ENCODE measurements at regions not wholly inside any gene's neighbourhood (a gene's known extent, or its start where the extent isn't known, plus 50 kb on each side); places are given as distances from the start of the nearest gene placed in this dataset.

- no peak for TF ChIP-seq CTCF (IDR thresholded peaks at IDR 0.05; ENCODE audit: low read depth, low read length)
- no peak for TF ChIP-seq EZH2phosphoT487 (IDR thresholded peaks at IDR 0.05; ENCODE audit: low read depth)
- Histone ChIP-seq H3K79me2 (ENCODE audit: low read length) (no peaks in the 10 kb centered on the region), H3K9ac (ENCODE audit: low read length) (no peak overlapping the region), H4K20me1 (ENCODE audit: insufficient read depth, low read length) (no peaks in the 10 kb centered on the region), H3K4me3 (ENCODE audit: low read length) (no peak overlapping the region), H2AFZ (ENCODE audit: low read depth, low read length) (no peak overlapping the region), H3K4me1 (ENCODE audit: low read length) (no peaks in the 10 kb centered on the region), H3K27me3 (ENCODE audit: low read depth, low read length) (no peaks in the 10 kb centered on the region), H3K36me3 (replicated peaks; ENCODE audit: low read depth, low read length) (no peaks in the 10 kb centered on the region), H3K27ac (ENCODE audit: low read length) (no peak overlapping the region), H3K4me2 (ENCODE audit: low read length) (no peak overlapping the region), H3K9me3 (ENCODE audit: insufficient read depth, low read length) (no peaks in the 10 kb centered on the region)
Measured at GRCh38 chr16:86662740-86663139, 84.4 kb downstream of the FOXL1 start.

- H3K27me3 ChIP-seq (ENCODE audit: low read depth, low read length): 0 out of 2 replicates have a peak, but pooled peaks cover 7% of the 10 kb centered on the region
- H3K4me1 ChIP-seq (ENCODE audit: low read length): no peaks in the 10 kb centered on the region
- no peaks in the 10 kb centered on the region for H3K36me3 ChIP-seq (replicated peaks; ENCODE audit: low read depth, low read length)
- no peak overlapping the region for H3K4me2 ChIP-seq (ENCODE audit: low read length)
- H2AFZ ChIP-seq (ENCODE audit: low read depth, low read length): no peak overlapping the region
- H3K79me2 ChIP-seq (ENCODE audit: low read length): no peaks in the 10 kb centered on the region
- no peak for TF ChIP-seq EZH2phosphoT487 (IDR thresholded peaks at IDR 0.05; ENCODE audit: low read depth)
- H3K27ac ChIP-seq (ENCODE audit: low read length): no peak overlapping the region
- H4K20me1 ChIP-seq (ENCODE audit: insufficient read depth, low read length): no peaks in the 10 kb centered on the region
- H3K9me3 ChIP-seq (ENCODE audit: insufficient read depth, low read length): no peaks in the 10 kb centered on the region
- no peak overlapping the region for H3K9ac ChIP-seq (ENCODE audit: low read length)
- H3K4me3 ChIP-seq (ENCODE audit: low read length): no peak overlapping the region
Measured at GRCh38 chr16:86663685-86664521, 85.6 kb downstream of the FOXL1 start.

- no peaks in the 10 kb centered on the region for H3K4me1 ChIP-seq (ENCODE audit: low read length)
- 0 out of 2 replicates have a peak, but pooled peaks cover 7% of the 10 kb centered on the region for H3K27me3 ChIP-seq (ENCODE audit: low read depth, low read length)
- H4K20me1 ChIP-seq (ENCODE audit: insufficient read depth, low read length): no peaks in the 10 kb centered on the region
- H3K79me2 ChIP-seq (ENCODE audit: low read length): no peaks in the 10 kb centered on the region
- TF ChIP-seq CTCF (IDR thresholded peaks at IDR 0.05; ENCODE audit: low read depth, low read length): no peak
- TF ChIP-seq EZH2phosphoT487 (IDR thresholded peaks at IDR 0.05; ENCODE audit: low read depth): no peak
- H3K4me2 ChIP-seq (ENCODE audit: low read length): no peak overlapping the region
- no peak overlapping the region for H3K4me3 ChIP-seq (ENCODE audit: low read length)
- no peak overlapping the region for H3K27ac ChIP-seq (ENCODE audit: low read length)
- H2AFZ ChIP-seq (ENCODE audit: low read depth, low read length): no peak overlapping the region
- H3K9ac ChIP-seq (ENCODE audit: low read length): no peak overlapping the region
- H3K36me3 ChIP-seq (replicated peaks; ENCODE audit: low read depth, low read length): no peaks in the 10 kb centered on the region
- H3K9me3 ChIP-seq (ENCODE audit: insufficient read depth, low read length): no peaks in the 10 kb centered on the region
Measured at GRCh38 chr16:86664522-86665318, 86.4 kb downstream of the FOXL1 start.

GRCh38 chr16:86665319-86665675 is 86.9 kb downstream of the FOXL1 start:
- no peak for TF ChIP-seq CTCF (IDR thresholded peaks at IDR 0.05; ENCODE audit: low read depth, low read length)
- no peak for TF ChIP-seq EZH2phosphoT487 (IDR thresholded peaks at IDR 0.05; ENCODE audit: low read depth)
- Histone ChIP-seq H3K4me1 (ENCODE audit: low read length) (no peaks in the 10 kb centered on the region), H2AFZ (ENCODE audit: low read depth, low read length) (no peak overlapping the region), H3K4me2 (ENCODE audit: low read length) (no peak overlapping the region), H3K27me3 (ENCODE audit: low read depth, low read length) (0 out of 2 replicates have a peak, but pooled peaks cover 7% of the 10 kb centered on the region), H3K9ac (ENCODE audit: low read length) (no peak overlapping the region), H3K79me2 (ENCODE audit: low read length) (no peaks in the 10 kb centered on the region), H3K4me3 (ENCODE audit: low read length) (no peak overlapping the region), H4K20me1 (ENCODE audit: insufficient read depth, low read length) (no peaks in the 10 kb centered on the region), H3K9me3 (ENCODE audit: insufficient read depth, low read length) (no peaks in the 10 kb centered on the region), H3K36me3 (replicated peaks; ENCODE audit: low read depth, low read length) (no peaks in the 10 kb centered on the region), H3K27ac (ENCODE audit: low read length) (no peak overlapping the region)
